ENCODE measurements at regions not wholly inside any gene's neighbourhood (a gene's known extent, or its start where the extent isn't known, plus 50 kb on each side); places are given as distances from the start of the nearest gene placed in this dataset.

DNA sequence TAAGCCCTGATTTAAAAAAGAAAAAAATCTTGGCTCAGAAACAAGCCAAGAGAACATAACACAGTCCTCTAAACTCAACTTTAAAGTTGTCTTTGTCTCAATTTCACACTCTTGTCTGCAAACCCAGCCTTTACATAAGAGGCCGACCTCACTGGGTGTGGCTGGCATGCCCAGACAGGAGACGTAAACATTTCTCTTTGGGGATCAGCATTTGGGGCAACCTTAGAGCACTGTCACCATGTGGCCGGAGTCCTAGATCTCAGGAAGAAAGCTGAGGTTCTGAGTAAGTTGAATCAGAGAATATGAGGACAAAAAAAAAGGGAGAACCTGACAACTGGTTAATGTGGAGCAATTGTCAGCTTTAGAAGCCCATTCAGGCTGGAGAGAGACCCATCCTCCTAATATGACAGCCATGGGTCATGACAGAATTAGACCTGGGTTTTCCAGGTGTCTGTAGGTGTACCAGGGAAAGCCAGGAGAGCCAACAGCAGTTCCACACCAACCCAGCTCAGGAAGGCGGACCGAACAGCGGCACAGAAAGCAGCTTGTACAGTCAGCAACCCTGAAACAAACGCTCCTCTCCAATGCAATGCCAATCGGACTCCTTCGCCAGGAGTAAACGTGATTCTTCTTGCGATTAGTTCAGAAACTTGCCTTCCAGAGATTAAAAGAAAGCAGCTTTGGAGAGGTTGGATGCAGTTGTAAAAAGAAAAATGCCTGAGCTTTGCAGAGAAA, 97.9 kb upstream of the MAP3K1 start:
- Histone ChIP-seq H3K27me3 (ENCODE audit: insufficient read depth, low read depth) (no peaks in the 10 kb centered on the region), H2AFZ (no peak overlapping the region), H3K27ac (no peak overlapping the region), H3K36me3 (ENCODE audit: low read depth) (no peaks in the 10 kb centered on the region), H3K4me2 (no peak overlapping the region), H3F3A (ENCODE audit: insufficient read depth, low read depth) (no peaks in the 10 kb centered on the region), H3K79me2 (ENCODE audit: low read depth) (no peaks in the 10 kb centered on the region), H3K4me1 (replicated peaks; ENCODE audit: insufficient read depth) (no peaks in the 10 kb centered on the region), H4K20me1 (ENCODE audit: insufficient read depth) (no peaks in the 10 kb centered on the region), H3K9me2 (ENCODE audit: insufficient read depth) (no peaks in the 10 kb centered on the region), H3K9me3 (ENCODE audit: insufficient read depth, low read depth) (no peaks in the 10 kb centered on the region), H3K4me3 (no peak overlapping the region)
- intact Hi-C loops (cut with micrococcal nuclease; ENCODE audit: unreplicated experiment): no loop called here
- no TSS peak for BruUV-seq (replicated peaks)
- TF ChIP-seq, protein P1, sequence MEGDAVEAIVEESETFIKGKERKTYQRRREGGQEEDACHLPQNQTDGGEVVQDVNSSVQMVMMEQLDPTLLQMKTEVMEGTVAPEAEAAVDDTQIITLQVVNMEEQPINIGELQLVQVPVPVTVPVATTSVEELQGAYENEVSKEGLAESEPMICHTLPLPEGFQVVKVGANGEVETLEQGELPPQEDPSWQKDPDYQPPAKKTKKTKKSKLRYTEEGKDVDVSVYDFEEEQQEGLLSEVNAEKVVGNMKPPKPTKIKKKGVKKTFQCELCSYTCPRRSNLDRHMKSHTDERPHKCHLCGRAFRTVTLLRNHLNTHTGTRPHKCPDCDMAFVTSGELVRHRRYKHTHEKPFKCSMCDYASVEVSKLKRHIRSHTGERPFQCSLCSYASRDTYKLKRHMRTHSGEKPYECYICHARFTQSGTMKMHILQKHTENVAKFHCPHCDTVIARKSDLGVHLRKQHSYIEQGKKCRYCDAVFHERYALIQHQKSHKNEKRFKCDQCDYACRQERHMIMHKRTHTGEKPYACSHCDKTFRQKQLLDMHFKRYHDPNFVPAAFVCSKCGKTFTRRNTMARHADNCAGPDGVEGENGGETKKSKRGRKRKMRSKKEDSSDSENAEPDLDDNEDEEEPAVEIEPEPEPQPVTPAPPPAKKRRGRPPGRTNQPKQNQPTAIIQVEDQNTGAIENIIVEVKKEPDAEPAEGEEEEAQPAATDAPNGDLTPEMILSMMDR (conservative IDR thresholded peaks at IDR 0.05): no peak
- no peak for TF ChIP-seq EZH2 (IDR thresholded peaks at IDR 0.05; ENCODE audit: low read depth)
- POLR2A ChIA-PET (ENCODE audit: unreplicated experiment): interaction anchor here (0.5 to 0.6 kb wide), 2 partner anchors 39 to 849 kb away, joined by 3 read pairs; no protein-coding TSS in a partner anchor
- DNase-seq: peak in 1 of 2 experiments; percentile 18
- CTCF ChIA-PET: interaction anchor here (0.6 kb wide), 1 partner anchor 107 kb away, joined by 4 read pairs; no protein-coding TSS in a partner anchor

GRCh38 chr5:56715986-56716385, 99.4 kb upstream of the MAP3K1 start:
- no TSS peak for BruUV-seq (replicated peaks)
- Histone ChIP-seq H3K9me3 (ENCODE audit: insufficient read depth, low read depth) (no peaks in the 10 kb centered on the region), H2AFZ (no peak overlapping the region), H3K4me1 (replicated peaks; ENCODE audit: insufficient read depth) (no peaks in the 10 kb centered on the region), H3K27me3 (ENCODE audit: insufficient read depth, low read depth) (no peaks in the 10 kb centered on the region), H3K79me2 (ENCODE audit: low read depth) (no peaks in the 10 kb centered on the region), H3K4me2 (no peak overlapping the region), H3K27ac (no peak overlapping the region), H4K20me1 (ENCODE audit: insufficient read depth) (no peaks in the 10 kb centered on the region), H3K4me3 (no peak overlapping the region), H3K9me2 (ENCODE audit: insufficient read depth) (no peaks in the 10 kb centered on the region), H3K36me3 (ENCODE audit: low read depth) (no peaks in the 10 kb centered on the region), H3F3A (ENCODE audit: insufficient read depth, low read depth) (no peaks in the 10 kb centered on the region; the same call in 1 of the 2 replicates)
- CTCF ChIA-PET: no interaction called here
- TF ChIP-seq EZH2 (IDR thresholded peaks at IDR 0.05; ENCODE audit: low read depth): no peak
- TF ChIP-seq, protein P1 (conservative IDR thresholded peaks at IDR 0.05): no peak
- intact Hi-C loops (cut with micrococcal nuclease; ENCODE audit: unreplicated experiment): no loop called here
- POLR2A ChIA-PET (ENCODE audit: unreplicated experiment): no interaction called here
- no peak for DNase-seq

DNA sequence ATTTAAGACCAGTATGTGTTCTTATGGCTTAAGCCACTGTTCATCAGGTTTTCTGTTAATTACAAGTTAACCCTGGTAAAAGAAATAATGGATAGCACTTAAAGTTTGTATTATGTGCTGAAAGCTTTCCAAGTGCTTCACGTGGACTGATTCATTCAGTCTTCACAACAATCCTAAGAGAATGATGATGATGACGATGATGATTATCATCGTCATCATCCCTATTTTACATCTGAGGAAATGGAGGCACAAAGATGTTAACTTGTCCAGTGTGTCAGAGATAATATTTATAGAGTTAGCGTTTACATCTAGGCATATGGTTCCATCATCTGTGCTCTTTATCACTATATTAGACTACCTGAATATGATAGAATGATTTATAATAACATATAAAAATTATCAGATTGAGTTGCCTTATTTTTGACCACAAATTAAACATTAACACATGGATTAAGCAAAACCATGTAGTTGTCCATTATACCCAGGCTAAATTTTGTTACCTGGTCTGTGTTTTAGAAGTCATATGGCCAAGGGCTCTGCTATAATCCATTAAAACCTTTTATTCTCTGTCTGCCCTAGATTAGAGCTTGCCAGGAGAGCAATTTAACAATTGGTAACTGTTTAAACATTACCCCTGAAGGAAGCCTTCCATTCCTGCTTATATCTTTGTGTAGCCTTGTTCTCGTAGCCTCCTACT, 102.3 kb upstream of the MAP3K1 start:
- Histone ChIP-seq H3F3A (ENCODE audit: insufficient read depth, low read depth) (no peaks in the 10 kb centered on the region; the same call in 1 of the 2 replicates), H3K4me3 (no peak overlapping the region), H3K36me3 (ENCODE audit: low read depth) (no peaks in the 10 kb centered on the region), H3K4me1 (replicated peaks; ENCODE audit: insufficient read depth) (no peaks in the 10 kb centered on the region), H3K9me2 (ENCODE audit: insufficient read depth) (no peaks in the 10 kb centered on the region), H3K79me2 (ENCODE audit: low read depth) (no peaks in the 10 kb centered on the region), H3K27me3 (ENCODE audit: insufficient read depth, low read depth) (no peaks in the 10 kb centered on the region), H4K20me1 (ENCODE audit: insufficient read depth) (no peaks in the 10 kb centered on the region), H3K9me3 (ENCODE audit: insufficient read depth, low read depth) (no peaks in the 10 kb centered on the region), H3K27ac (no peak overlapping the region), H3K4me2 (no peak overlapping the region), H2AFZ (no peak overlapping the region)
- intact Hi-C loops (cut with micrococcal nuclease; ENCODE audit: unreplicated experiment): loop anchor here (5.0 kb wide), 1 partner anchor 76 kb away; no protein-coding TSS in a partner anchor
- no peak for DNase-seq
- CTCF ChIA-PET: no interaction called here
- POLR2A ChIA-PET (ENCODE audit: unreplicated experiment): interaction anchor here (0.6 kb wide), 1 partner anchor 17 kb away, joined by 3 read pairs; no protein-coding TSS in a partner anchor
- TF ChIP-seq EZH2 (IDR thresholded peaks at IDR 0.05; ENCODE audit: low read depth): no peak
- TF ChIP-seq, protein P1 (conservative IDR thresholded peaks at IDR 0.05): no peak
- no TSS peak for BruUV-seq (replicated peaks)

Data from PC-9 (cell line).